AG10803 (cell line): ENCODE measurements at regions not wholly inside any gene's neighbourhood (a gene's known extent, or its start where the extent isn't known, plus 50 kb on each side); places are given as distances from the start of the nearest gene placed in this dataset.

Experiments used
- DNase-seq: peaks from one replicate; pipeline ENCODE4 v3.0.0; 2010; ENCODE audit warnings: low read depth
- H3K4me3 ChIP-seq: 2 replicates; pipeline ENCODE4 v1.5.1; 2011; ENCODE audit warnings: mild to moderate bottlenecking, low read length, control low read depth
- TF ChIP-seq, protein P1 (sequence below): conservative IDR thresholded peaks from 2 replicates; pipeline ENCODE4 v1.5.1; 2011; ENCODE audit warnings: mild to moderate bottlenecking, low read length, control low read depth, inconsistent platforms

DNA sequence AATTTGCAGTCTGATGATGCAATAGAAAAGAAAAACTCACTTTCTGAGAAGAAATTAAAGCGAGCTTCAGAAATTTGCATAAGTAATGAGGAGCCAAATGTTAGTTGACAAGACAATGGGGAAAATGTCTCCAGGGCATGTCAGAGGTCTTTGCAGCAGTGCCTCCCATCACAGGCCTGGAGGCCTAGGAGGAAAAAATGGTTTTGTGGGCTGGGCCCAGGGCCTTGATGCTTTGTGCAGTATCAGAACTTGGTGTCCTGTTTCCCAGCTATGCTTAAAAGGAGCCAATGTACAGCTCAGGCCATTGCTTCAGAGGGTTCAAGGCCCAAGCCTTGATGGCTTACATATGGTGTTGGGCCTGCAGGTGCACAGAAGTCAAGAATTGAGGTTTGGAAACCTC, 298.4 kb downstream of the SMARCA2 start:
- DNase-seq, result no peak
- H3K4me3 ChIP-seq, result no peak overlapping the region
- TF ChIP-seq, protein P1, sequence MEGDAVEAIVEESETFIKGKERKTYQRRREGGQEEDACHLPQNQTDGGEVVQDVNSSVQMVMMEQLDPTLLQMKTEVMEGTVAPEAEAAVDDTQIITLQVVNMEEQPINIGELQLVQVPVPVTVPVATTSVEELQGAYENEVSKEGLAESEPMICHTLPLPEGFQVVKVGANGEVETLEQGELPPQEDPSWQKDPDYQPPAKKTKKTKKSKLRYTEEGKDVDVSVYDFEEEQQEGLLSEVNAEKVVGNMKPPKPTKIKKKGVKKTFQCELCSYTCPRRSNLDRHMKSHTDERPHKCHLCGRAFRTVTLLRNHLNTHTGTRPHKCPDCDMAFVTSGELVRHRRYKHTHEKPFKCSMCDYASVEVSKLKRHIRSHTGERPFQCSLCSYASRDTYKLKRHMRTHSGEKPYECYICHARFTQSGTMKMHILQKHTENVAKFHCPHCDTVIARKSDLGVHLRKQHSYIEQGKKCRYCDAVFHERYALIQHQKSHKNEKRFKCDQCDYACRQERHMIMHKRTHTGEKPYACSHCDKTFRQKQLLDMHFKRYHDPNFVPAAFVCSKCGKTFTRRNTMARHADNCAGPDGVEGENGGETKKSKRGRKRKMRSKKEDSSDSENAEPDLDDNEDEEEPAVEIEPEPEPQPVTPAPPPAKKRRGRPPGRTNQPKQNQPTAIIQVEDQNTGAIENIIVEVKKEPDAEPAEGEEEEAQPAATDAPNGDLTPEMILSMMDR, result no peak

DNA sequence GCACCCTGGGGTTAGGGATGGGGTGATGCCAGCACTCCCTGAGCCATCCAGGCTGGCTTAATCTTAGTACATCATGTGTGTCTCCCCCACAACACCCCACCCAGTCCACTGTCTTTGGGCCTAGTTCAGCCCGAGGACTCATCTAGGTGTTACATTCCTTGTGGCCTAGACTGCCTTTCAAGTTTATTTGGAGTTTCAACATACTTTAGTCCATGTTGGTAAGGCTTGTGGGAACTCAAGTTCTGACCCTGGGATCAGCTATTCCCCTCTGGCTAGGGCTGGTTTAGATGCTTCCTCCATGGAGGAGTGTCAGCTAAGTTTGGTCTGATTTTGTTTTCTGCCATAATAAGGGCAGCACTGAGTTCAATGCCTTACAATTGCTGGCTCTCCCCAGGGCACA, 302.4 kb downstream of the SMARCA2 start:
- TF ChIP-seq, protein P1, result no peak
- H3K4me3 ChIP-seq, result no peak overlapping the region
- DNase-seq, result peak; percentile 25

DNA sequence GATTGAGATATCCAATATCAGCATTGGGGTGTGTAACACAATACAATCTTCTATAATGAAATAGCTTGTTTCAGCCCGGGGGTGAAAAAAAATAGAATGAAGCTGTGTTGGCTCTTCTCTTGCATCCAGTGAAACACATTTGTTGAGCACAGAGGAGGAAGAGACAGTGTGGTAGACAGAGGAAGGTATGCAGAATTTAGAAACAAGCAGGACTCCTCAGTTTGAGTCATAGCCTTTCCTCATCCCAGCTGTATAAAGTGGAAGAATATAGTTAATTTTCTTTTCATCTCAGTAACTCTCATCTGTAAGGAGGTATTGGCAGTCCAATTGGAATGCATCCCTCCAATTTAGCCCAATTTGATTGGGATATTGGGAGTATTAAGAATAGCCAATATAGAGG, 302.2 kb upstream of the VLDLR start:
- TF ChIP-seq, protein P1, result no peak
- no peak overlapping the region for H3K4me3 ChIP-seq
- DNase-seq, result peak; percentile 40

DNA sequence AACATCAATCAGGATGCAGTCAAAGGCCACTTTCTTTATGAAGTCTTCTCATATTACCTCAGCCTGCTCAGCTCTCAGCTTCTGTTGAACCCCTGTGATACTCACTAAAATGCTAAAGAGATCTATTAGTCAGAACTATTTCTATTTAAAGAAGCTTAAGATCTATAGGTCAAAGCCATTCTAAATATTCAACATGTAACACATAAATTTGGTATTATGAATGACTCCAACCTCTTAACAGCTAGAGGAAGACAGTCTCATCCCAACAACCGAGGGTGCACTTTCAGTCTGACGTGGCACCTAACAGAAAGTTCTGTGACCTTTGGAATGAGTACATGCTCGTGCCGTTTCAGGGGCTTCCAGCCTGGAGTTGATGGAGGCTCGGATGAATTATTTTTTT, 301.5 kb upstream of the VLDLR start:
- DNase-seq, result no peak
- H3K4me3 ChIP-seq, result no peak overlapping the region
- TF ChIP-seq, protein P1, result no peak

DNA sequence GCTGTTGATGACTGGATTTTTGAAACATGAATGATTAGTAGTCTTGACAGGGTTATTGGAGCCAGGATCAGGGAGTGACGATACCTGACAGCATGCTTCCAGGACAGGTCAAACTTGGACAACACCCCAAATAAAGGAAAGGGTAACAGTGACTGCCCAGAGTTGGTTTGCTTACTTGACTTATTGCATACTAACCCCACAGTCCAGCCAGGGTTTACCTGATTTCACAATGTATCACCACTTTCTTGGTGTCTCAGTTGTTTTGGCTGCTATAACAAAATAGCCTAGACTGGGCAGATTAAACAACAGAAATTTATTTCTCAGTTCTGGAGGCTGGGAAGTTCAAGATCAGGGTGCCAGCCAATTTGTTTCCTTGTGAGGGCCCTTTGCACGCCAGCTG, 301.0 kb upstream of the VLDLR start:
- TF ChIP-seq, protein P1, result no peak
- DNase-seq, result no peak
- no peak overlapping the region for H3K4me3 ChIP-seq

DNA sequence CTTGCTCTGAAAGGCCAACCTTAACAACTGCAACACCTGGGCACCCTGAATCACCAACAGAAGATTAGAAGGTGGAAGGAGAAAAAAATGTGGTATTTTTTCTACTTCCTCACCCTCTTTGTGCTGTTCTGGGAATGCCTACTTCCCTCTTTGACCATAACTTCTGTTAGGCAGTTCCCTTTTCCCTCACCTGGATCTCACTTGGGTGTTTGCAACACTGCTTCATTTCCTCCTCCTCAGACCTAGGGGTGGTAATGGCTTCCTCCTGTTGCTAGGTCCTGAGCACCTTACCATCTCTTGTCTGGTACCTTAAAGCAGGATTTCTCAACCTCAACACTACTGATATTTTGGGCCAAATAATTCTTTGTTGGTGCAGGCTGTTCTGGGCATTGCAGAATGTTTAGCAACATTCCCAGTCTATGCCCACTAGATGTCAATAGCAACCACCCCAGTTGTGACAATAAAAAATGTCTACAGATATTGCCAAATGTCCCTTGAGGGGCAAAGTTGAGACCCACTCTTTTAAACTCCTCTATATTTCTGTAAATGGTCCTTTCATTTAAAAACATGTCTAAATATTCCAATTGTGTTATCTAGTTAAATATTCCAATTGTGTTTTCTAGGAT, 300.0 kb upstream of the VLDLR start:
- no peak for DNase-seq
- TF ChIP-seq, protein P1, result no peak; the same call in 1 of the 2 replicates
- no peak overlapping the region for H3K4me3 ChIP-seq

DNA sequence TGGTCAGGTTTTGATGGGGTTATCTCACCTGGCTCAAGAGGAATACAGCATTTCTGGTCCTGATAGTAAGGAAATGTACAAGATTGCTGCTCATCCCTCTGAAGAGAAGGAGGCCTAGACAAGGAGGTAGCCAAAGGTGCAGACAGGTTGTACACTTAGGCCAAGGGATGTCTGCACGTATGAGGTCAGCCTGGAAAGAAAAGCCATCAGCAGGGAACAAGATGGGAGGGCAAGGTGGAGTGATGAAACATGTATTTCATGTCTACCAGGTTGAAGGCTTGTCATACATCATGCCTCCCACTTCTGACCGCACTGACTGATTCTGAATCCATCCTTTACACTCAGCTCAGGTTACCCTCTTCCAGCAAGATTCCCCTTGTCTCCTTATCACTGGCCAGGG, 296.8 kb upstream of the VLDLR start:
- TF ChIP-seq, protein P1, result no peak
- no peak for DNase-seq
- H3K4me3 ChIP-seq, result no peak overlapping the region
